ENCODE measurements at regions not wholly inside any gene's neighbourhood (a gene's known extent, or its start where the extent isn't known, plus 50 kb on each side); places are given as distances from the start of the nearest gene placed in this dataset.

- TF ChIP-seq CTCF (IDR thresholded peaks at IDR 0.05) = no peak
- no peak for TF ChIP-seq POLR2A (IDR thresholded peaks at IDR 0.05)
Measured at GRCh38 chr6:27126046-27126814, 121.3 kb upstream of the PRSS16 start.

Measured in esophagus squamous epithelium (tissue), 4 donors.